ENCODE measurements at regions not wholly inside any gene's neighbourhood (a gene's known extent, or its start where the extent isn't known, plus 50 kb on each side); places are given as distances from the start of the nearest gene placed in this dataset.

DNA sequence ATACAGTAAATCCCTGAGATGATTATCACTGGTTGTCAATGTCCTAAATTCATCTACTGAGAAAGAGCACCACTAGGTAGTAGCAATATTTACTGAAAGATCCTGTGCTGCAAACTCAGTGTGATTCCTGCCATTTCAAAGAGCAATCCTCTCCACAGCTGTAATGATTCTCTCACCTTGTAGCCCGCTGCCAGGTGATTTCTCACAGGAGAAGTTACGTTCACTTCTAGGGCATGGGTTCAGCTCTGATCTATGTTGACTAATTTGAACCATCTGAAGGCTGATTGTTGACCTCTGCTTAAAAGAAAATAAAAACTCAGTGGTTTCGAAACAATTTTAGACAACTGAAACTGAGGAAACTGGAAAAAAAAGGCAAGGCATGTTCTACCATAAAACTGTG lies 197.0 kb downstream of the FAT4 start:
- no peak for DNase-seq

DNA sequence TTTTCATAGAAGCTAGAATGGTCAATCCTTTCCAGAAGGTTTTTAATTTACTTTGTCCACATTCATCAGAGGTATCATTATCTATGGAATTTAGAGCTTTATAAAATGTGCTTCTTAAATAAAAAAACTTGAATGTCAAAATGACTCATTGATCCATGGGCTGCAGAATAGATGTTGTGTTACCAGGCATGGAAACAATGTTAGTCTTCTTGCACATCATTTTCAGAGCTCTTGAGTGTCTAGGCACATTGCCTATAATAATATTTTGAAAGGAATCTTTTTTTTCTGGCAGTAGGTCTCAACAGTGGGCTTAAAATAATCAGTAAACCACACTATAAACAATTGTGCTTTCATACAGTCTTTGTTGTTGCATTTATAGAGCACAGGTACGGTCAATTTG lies 200.3 kb downstream of the FAT4 start:
- no peak for DNase-seq

DNA sequence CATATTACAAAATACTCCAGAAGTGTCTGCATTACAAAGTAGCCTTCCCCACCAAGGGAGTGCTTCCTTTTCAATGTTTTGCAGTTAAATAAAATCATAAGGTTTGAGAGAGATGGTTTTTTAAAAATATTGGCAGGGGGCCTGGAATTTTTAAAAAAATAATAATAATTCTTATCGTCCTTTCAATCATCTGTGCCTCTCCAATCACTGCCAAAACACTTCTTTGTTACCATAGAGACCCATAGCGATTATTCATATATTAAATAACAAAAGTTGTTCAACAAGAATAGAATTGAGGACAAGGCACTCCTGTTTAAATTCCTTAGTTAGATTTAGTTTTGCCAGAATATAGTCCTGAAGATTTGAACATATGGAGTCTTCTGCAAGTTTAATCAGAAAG lies 203.1 kb downstream of the FAT4 start:
- peak; percentile 25 to 56 (median 28) for DNase-seq

DNA sequence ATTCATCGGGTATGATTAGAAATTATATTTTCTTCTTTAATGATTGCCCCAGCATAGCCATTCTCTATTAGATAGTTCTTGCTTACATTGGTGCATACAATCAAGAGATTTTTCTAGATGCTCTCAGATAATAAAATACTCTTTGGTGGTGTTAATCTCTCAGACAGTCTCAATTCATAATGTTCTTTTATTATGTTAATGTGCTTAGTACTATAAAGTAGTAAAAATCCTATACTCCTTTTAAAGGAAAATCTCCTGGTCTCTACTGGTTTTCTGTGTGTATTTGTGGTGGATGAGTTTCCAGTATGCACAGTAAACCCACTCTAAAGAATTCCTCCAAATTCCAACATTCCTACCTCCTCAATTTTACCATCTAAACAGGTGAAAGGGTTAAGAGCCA lies 203.5 kb downstream of the FAT4 start:
- no peak for DNase-seq

DNA sequence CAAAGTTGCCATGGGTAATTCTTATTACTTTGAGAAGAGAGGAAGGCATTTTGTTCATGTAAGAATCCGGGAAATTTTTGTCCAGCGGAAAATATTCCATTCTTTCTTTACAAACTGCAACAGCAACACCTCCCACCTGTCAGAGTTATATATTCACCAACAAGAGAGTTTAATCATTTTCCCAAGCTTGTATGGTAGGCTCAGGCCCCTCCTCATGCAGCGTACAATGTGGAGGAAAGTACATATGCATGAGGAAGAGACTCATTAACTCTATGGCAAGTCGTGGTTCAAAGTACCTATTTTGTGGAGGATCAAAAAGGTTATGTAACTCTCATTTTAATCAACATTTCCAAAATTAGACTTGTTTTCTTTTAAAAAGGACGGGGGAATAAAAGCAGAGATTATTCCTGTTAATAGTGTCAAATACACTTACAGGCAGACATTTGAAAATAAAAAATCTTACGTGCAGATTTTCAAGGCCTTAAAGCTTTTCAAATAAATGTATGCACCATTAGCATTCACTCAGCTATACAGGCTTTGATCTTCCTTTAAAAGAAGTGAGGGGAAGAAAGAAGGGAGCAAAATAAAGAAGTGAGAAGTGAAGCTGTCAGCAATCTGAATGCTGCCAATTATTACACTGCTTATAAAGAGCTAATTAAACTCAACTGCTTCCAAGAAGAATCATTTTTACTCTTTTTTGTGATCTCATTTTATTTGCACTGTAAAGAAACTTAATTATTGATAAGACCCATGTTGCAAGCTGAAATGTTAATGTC lies 204.8 kb downstream of the FAT4 start:
- no peak for DNase-seq

DNA sequence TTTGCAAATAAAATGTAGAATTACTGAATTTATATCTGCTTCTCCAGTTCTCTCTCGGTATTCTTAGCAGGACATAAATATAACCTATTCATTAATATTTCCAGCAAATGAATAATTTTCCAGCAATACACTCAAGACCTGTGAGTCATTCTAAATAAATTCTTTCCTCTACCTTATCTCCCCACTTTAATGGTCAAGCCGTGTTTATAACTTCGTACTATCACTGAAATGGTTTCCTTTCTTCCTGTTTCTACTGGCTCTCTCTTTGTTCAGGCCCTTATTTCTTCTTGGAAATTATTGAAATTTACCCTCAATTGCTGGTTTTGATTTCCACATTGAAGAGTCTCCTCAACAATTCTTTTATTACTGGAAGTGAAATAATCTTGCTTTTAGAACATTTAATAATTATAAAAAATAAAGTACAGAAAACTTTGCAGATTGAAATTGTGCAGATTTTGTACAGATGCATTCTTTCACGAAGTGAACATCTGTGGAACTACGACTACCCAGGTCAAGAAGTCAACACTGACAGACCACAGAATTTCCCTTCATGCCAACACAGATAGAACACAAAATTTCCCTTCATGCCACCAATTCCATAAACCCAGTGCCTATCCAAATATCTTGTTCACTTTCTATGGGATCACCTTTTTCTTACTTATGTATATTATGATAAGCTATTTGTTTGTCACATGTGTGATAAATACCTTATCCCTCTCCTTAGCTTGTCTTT lies 205.7 kb downstream of the FAT4 start:
- no peak for DNase-seq

DNA sequence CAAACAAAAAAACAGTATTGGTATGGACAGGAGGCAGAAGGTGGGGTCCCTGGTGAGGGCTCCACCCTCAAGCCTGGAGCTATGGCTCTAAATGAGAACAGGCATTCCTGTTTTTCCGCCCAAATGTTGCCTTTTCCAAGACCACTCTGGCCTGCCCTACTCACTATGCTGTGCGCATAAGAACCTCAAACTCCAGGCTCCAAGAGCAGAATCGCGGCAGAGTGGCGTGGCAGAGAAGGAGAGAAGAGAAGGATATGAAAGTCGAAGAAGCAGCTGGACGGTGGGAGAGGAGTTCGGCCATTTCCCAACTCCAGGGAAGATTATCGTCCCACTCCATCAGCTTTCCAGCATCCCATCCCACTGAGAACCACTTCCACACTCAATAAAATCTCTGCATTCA lies 207.8 kb downstream of the FAT4 start:
- no peak for DNase-seq

DNA sequence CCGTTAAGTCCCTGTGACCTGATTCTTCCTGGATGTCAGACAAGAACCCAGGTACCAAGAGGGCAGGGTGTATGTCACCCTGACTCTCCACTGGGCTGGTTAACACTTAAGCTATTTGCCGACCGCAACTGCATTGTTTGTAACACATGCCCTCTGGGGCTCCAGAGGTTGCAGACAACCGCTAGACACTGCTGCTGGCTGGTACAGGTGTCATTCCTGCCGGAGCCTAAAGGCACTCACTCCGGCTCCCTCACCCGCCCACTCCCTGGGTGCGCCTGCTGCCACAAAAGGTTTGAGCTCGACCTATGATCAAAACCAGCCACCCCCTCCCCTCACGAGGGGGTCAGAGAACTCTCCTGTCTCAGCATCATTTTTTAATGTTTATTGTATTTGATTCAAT lies 208.2 kb downstream of the FAT4 start:
- DNase-seq: no peak

DNA sequence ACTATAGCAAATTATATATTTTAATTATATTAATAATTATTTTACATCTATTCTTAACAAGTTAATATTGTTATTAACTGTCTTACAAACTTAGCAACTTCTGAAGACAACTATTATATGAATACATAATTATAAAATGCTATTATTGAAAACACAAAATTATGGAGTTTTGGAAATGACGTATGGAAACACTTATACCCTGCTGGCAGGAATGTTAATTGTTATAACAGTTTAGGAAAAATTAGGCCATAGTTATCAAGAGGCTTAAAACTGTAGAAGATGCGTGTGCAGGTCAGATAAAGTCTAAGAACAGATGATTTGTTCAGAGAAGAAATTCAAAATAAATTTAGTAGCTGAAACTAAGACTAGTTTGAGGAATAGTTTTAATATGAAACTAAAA lies 211.7 kb downstream of the FAT4 start:
- no peak for DNase-seq

DNA sequence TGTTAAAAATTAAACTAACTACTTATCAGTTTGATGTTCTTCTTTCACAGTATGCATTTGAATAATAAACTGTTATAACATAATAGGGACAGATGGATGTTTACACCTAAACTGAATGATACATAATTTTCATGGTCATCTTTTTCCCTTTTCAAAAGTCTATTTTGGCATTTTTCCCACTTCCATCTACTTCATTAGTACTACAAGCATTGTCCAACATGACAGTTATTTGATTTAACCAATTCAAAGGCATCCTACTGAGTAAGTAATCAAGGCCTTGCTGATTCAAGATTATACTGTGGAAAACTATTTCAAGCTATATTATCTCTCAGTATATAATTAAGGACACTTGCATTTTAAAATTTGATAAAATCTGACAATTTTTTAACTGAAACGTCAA lies 212.9 kb downstream of the FAT4 start:
- no peak for DNase-seq

DNA sequence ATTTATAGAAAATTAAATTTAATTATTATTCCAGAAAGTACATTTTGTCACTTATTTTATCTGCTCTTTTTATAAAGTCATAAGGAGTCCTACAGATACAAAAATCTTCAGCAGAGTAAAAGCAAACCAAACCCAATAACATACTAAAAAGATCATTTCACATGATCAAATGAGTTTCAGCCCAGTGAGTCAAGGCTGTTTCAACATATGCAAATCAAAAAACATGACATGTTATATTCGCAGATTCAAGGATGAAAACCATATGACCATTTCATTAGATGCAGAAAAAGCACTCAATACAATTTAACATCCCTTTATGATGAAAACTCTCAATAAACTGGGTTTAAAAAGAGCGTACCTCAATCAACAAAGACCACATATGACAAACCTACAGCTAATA lies 214.3 kb downstream of the FAT4 start:
- no peak for DNase-seq

DNA sequence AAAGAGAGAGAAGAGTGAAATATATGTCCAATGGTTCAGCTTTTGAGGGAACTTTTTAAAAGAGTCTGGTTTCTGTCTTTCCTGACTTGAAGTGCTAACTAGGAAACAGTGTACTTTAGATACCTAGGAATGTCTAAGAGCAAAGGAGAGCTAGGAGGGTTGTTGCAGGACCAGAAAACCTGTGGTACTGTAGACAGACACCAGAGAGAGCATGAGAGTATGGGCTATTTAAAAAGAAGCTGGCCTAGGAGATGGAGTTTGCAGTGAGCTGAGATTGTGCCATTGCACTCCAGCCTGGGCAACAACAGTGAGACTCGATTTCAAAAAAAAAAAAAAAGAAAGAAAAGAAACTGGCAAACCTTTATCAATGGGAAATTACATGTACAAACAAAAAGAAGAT lies 223.9 kb downstream of the FAT4 start:
- DNase-seq: no peak

DNA sequence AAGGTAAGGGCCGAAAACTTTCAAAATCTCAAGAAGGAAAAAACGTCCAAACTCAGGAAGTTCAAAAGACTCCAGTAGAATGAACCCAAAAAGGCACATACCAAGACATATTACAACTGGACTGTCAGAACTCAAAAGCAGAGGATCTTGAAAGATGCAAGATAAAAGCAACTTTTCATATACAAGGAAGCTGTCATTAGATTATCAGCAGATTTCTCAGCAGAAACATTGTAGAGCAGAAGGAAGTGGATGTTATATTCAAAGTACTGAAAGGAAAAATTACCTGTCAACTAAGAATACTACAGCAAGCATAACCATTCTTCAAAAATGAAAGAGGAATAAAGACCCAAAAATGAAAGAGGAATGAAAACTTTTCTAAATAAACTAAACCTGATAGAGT lies 224.9 kb downstream of the FAT4 start:
- no peak for DNase-seq

DNA sequence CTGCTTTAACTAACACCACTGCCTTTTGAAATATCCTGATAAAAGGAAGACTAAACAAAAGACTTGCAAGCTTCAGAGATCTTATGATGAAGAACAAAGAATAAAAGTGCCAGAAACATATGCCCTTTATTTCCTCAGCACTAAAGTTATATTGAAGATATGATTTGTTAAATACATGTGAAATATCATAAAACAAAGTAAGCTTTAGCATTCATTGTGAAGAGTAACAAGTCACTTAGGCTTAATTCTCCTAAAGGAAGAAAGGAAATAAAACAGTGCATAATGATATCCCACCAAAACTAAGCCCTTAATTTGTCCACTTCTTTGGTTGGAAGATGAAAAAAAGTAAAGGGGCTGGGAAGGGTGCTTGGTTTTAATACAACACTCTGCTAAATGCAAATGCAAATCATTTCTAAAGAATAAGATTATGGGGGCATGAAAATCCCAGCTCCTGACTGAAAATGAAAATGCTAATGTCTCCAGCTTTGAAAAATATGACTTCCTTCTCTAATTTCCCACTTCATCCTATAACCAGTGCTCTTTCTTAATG lies 227.2 kb downstream of the FAT4 start:
- no peak for DNase-seq

DNA sequence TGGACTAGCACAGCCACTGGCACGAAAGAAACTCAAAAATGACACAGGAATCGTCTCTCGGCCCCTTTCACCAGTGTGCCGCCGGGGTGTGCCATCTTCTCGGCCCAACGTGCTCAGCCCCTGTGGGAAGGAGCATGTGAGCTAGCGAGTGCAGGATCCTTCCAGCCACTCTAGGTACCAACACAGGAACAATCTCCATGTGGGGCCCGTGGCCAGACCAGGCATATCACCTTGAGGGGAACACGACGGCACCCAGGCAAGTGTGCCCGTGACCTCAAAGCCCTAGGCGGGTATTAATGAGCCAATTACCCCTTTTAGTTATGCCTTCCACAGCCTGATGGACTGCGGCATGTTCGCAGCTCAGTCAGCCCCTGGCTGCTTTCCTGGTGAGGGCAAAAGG lies 231.5 kb downstream of the FAT4 start:
- no peak for DNase-seq

DNA sequence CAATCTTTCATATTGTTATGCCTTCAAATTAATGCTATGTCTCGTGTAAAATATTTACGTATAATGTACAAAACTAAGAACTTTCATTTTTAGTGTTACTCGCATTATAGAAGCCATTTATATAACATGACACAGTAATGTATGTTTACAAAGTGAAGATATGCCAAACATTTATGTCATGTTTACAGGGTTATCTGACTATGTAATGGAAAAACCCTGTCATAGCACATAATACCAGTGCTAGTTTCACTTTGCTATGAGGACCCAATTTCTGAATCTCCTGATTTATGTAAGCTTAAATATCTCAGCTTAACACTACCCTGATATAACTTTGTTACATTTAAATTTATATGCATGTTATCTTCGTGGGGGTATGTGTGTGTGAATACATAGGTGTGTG lies 233.1 kb downstream of the FAT4 start:
- peak in 2 of 3 donors; percentile 12 to 58 for DNase-seq

DNA sequence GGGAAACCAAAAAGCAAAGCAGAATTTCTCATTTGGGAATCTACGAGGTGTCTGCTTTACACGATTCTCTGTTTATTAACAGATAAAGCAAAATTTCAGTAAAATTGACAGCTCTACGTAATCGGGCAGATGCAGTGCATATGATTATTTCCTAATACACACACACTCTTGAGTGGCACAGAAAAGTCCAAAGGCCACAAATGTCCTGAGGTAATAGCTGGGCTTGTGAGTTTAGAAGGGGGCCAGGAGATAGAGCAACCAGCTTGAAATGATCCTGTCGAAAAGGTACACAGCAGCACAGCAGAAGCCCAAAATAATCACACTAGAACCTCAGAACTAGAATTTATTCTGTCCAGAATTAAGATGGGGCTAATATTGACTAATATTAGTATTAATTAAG lies 236.0 kb downstream of the FAT4 start:
- DNase-seq: no peak

DNA sequence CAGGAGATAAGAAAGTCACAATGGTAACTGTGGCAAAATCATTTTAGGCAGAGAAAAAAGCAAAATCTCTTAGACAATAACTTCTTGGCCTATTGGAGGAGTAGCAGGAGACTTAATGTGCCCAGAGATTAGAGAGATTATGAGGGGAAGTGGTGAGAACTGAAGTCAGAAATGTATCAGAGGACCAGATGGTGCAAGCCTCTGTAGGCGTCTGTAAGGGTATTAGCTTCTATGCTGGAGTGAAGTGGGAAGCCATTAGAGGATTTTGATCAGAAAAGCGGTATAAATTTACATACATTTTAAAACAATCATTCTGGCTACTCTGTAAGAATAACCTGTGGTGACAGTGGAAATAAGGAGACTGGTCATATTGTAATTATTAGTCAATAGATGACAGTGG lies 236.7 kb downstream of the FAT4 start:
- DNase-seq: no peak

DNA sequence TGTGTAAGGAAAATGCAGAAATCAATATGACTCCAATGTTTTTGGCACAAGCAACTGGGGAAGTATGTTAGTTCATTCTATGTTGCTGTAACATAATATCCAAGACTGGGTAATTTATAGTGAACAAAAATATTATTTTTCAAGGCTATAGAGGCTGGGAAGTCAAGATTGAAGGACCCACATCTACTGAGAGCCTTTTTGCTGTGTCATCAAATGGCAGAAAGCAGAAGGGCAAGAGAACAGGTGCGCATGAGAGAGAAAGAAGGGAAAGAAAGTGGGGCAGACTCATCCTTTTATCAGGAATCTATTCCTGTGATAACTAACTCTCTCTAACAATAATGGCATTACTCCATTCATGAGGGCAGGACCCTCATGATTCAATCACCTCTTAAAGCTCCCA lies 237.2 kb downstream of the FAT4 start:
- no peak for DNase-seq

DNA sequence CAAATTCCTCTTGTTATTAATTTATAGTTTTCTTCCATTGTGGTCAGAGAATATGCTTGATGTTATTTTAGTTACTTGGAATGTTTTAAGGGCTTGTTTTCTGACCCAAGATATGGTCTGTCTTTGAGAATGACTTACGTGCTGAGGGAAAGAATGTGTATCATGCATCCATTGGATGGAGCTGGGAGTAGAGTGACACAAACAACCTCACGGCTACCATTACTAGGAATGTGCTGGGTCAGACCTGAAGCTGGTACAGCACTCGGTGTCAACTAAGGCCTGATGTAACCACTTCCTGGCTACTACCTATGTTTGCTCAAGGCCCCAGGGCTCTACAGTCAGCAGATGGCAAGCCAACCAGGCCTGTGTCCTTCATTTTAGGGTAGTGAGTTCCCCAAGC lies 257.8 kb downstream of the FAT4 start:
- DNase-seq: no peak

DNA sequence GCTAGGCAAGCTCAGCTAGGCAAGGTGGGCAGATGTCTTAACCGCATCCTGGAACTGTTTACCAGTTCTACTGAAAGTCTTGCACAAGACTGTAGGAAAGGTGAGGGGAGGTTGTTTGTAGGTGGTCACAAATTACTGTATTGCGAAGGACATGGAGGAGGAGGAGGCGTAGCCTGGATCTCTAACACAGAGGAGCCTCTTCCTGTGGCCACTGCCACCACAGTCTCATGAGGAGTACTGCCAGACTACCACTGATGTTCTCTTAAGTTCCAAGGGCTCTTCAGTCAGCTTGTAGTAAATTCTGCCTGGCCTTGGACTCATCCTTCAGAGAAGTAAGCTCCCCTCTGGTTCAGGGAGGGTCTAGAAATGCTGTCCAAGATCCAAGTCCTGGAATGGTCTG lies 258.6 kb downstream of the FAT4 start:
- no peak for DNase-seq

DNA sequence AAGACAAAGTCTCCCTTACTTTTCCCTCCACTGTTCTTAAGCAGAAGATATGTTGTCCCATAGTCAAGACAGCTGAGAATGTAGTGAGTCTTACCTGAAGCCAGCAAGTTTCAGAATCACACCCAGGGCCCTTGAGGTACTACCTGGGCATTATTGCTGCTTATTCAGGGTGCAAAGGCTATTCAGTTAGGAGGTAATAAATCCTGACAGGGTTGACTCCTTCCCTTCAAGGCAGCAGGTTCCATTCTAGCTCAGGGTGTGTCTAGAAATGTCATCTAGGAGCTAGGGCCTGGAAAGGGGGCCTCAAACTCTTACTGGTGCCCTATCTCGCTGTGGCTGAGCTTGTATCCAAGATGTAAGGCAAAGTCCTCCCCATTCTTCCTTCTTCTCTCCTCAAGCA lies 259.0 kb downstream of the FAT4 start:
- DNase-seq: no peak

DNA sequence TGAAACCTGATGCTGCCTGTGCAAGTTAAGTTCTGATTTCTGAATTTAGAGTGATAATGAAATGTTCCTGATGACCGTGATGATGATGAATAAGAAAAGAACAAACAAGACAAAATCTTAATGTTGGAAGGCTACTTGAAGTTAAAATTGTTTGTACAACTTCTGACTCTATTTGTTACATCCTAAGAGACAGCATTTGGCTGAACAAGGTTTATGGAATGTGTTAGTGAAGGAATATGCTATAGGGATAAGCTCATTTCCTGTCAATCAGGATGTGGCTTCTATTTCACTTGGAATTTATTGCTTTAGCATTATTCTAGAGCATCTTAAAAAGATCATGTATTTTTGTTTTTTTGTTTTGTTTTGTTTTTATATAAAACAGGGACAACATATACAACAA lies 267.5 kb downstream of the FAT4 start:
- peak; percentile 3 to 29 (median 7) for DNase-seq

DNA sequence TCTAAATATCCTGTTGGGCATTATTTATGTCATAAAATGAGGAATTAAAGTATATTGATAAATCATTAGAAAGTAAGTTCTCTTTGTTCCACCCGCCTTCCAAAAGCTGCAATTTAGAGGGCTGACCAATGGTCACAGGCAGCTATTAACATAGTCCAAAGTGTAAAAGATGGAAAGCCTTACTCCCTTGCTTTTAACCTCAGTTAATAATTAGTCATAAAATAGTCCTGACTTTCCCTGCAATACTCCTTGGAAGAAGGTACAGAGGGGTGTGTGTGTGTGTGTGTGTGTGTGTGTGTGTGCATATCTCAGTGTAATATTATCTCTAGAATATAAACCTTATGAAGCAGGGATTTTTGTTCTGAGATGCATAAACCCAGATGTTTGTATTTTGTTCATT lies 275.4 kb downstream of the FAT4 start:
- DNase-seq: no peak

Data from muscle of back (tissue), 3 donors.